ENCODE measurements at regions not wholly inside any gene's neighbourhood (a gene's known extent, or its start where the extent isn't known, plus 50 kb on each side); places are given as distances from the start of the nearest gene placed in this dataset.

DNA sequence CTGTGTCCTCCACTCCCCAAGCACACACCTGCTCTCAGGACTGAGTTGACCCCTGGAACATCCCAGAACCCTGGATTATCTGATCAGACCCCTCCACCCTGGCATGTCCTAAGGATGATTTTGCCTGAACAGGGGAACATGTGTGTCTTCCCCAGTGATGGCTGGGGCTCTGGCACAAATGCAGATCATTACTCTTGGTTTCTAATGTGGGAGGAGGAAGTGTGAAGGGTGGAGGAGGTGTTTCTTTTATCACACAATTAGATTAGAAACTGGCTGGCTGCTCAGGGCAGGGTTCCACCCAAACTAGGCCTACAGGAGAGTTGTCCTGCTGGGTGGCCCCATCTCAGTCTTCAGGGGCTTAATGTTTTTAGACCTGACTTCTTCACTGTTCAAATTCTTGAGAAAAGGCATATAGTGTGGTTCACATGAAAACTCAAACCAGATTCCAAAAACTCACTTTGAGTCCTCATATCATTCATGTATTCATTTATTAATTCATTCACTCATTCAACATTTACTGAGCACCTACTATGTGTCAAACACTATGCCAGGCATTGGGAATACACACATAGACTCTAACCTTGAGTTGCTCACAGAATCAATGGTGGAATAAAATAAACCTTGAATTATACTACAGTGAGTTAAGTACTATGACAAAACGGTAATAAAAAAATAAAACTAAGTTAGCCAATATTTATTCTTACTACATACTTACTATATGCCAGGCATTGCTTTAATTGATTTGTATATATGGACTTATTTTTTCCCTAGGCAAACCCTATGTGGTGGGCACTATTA lies 221.8 kb upstream of the JUN start:
- H3K4me3 Mint-ChIP-seq (ENCODE audit: unreplicated experiment), result no peak overlapping the region

DNA sequence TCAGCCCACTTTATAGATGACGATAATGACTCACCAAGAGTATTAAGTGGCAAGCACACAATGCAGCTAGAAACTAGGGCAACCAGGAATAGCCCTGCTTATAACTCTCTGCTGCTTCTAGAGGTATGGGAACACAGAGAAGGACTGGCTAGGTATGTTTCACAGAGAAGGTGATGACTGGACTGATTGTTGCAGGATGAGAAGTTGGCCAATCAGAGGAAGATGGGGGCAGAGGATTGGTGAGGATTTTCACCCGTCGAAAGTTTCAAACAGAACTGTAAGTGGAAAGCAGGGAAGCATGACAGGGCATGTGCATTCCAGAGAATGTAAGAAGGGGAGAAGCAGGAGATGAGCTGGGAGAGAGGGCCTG lies 222.4 kb upstream of the JUN start:
- Histone ChIP-seq H3K4me1 (ENCODE audit: insufficient read depth, low read length) (peaks cover 13% of the 10 kb centered on the region), H3K4me3 (ENCODE audit: insufficient read depth, low read depth, low read length) (no peak overlapping the region), H3K9ac (ENCODE audit: low read length) (no peak overlapping the region), H3K9me3 (ENCODE audit: insufficient read depth, low read depth, low read length) (no peaks in the 10 kb centered on the region), H3K27me3 (ENCODE audit: insufficient read depth, low read length) (no peaks in the 10 kb centered on the region), H3K4me2 (ENCODE audit: low read length) (no peak overlapping the region), H2AFZ (ENCODE audit: low read depth, low read length) (no peak overlapping the region), H3K36me3 (ENCODE audit: insufficient read depth, low read length) (no peaks in the 10 kb centered on the region), H3K27ac (ENCODE audit: low read depth, low read length) (no peak overlapping the region), H4K20me1 (ENCODE audit: insufficient read depth, low read length) (no peaks in the 10 kb centered on the region), H3K79me2 (ENCODE audit: insufficient read depth, low read length) (no peaks in the 10 kb centered on the region)
- Mint-ChIP-seq H3K4me1 (ENCODE audit: low read depth, unreplicated experiment) (peaks cover 16% of the 10 kb centered on the region), H3K9me3 (ENCODE audit: unreplicated experiment) (no peaks in the 10 kb centered on the region), H3K4me3 (ENCODE audit: unreplicated experiment) (no peak overlapping the region), H3K27ac (ENCODE audit: unreplicated experiment) (no peak overlapping the region), H3K36me3 (ENCODE audit: low read depth, unreplicated experiment) (no peaks in the 10 kb centered on the region), H3K27me3 (ENCODE audit: low read depth, unreplicated experiment) (no peaks in the 10 kb centered on the region)
- FAIRE-seq (no peak), DNase-seq (ENCODE audit: low read depth) (no peak)
- TF ChIP-seq, protein P1, sequence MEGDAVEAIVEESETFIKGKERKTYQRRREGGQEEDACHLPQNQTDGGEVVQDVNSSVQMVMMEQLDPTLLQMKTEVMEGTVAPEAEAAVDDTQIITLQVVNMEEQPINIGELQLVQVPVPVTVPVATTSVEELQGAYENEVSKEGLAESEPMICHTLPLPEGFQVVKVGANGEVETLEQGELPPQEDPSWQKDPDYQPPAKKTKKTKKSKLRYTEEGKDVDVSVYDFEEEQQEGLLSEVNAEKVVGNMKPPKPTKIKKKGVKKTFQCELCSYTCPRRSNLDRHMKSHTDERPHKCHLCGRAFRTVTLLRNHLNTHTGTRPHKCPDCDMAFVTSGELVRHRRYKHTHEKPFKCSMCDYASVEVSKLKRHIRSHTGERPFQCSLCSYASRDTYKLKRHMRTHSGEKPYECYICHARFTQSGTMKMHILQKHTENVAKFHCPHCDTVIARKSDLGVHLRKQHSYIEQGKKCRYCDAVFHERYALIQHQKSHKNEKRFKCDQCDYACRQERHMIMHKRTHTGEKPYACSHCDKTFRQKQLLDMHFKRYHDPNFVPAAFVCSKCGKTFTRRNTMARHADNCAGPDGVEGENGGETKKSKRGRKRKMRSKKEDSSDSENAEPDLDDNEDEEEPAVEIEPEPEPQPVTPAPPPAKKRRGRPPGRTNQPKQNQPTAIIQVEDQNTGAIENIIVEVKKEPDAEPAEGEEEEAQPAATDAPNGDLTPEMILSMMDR (IDR thresholded peaks at IDR 0.05; ENCODE audit: insufficient read depth, low read depth, low read length), result no peak
- no peak for TF ChIP-seq EZH2 (IDR thresholded peaks at IDR 0.05; ENCODE audit: insufficient read depth, low read length)

More for the DNA sequence above, 221.8 kb upstream of the JUN start:
- H3K36me3 Mint-ChIP-seq (ENCODE audit: low read depth, unreplicated experiment), result no peaks in the 10 kb centered on the region
- no peaks in the 10 kb centered on the region for H3K79me2 ChIP-seq (ENCODE audit: insufficient read depth, low read length)
- H2AFZ ChIP-seq (ENCODE audit: low read depth, low read length), result no peak overlapping the region
- H3K27me3 Mint-ChIP-seq (ENCODE audit: low read depth, unreplicated experiment), result no peaks in the 10 kb centered on the region
- H3K9ac ChIP-seq (ENCODE audit: low read length), result no peak overlapping the region
- TF ChIP-seq, protein P1 (IDR thresholded peaks at IDR 0.05; ENCODE audit: insufficient read depth, low read depth, low read length), result no peak
- TF ChIP-seq EZH2 (IDR thresholded peaks at IDR 0.05; ENCODE audit: insufficient read depth, low read length), result no peak
- H4K20me1 ChIP-seq (ENCODE audit: insufficient read depth, low read length), result no peaks in the 10 kb centered on the region
- no peak overlapping the region for H3K4me3 ChIP-seq (ENCODE audit: insufficient read depth, low read depth, low read length)
- H3K9me3 ChIP-seq (ENCODE audit: insufficient read depth, low read depth, low read length), result no peaks in the 10 kb centered on the region
- H3K27ac Mint-ChIP-seq (ENCODE audit: unreplicated experiment), result no peak overlapping the region
- H3K27ac ChIP-seq (ENCODE audit: low read depth, low read length), result no peak overlapping the region
- H3K36me3 ChIP-seq (ENCODE audit: insufficient read depth, low read length), result no peaks in the 10 kb centered on the region
- H3K9me3 Mint-ChIP-seq (ENCODE audit: unreplicated experiment), result no peaks in the 10 kb centered on the region
- no peak for DNase-seq (ENCODE audit: low read depth)
- H3K4me2 ChIP-seq (ENCODE audit: low read length), result no peak overlapping the region
- peaks cover 16% of the 10 kb centered on the region for H3K4me1 Mint-ChIP-seq (ENCODE audit: low read depth, unreplicated experiment)
- no peaks in the 10 kb centered on the region for H3K27me3 ChIP-seq (ENCODE audit: insufficient read depth, low read length)
- FAIRE-seq, result no peak
- H3K4me1 ChIP-seq (ENCODE audit: insufficient read depth, low read length), result peaks cover 13% of the 10 kb centered on the region

DNA sequence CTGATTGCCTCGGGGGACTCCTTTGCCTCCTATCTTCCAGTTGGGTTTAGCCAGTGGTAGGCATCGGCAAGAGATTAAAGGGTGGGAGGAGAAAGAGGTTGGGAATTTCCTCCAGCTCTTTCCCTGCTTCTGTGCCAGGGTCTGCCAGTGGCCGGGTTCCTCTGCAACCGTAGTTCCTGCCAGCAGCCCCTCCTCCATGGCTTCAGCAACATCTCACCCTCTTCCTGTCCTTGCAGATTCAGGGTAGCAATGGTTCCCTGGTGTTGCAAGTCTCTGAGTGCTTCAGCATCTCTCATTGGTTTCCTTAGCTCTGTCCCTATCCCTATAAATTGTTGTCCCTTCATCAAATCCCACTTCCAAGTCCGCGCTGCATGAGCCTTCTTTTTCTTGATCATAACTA lies 223.1 kb upstream of the JUN start:
- H3K27ac ChIP-seq (ENCODE audit: low read depth, low read length), result no peak overlapping the region
- no peaks in the 10 kb centered on the region for H3K79me2 ChIP-seq (ENCODE audit: insufficient read depth, low read length)
- H3K4me1 ChIP-seq (ENCODE audit: insufficient read depth, low read length), result peaks cover 13% of the 10 kb centered on the region
- no peak overlapping the region for H3K4me3 ChIP-seq (ENCODE audit: insufficient read depth, low read depth, low read length)
- Mint-ChIP-seq H3K4me1 (ENCODE audit: low read depth, unreplicated experiment) (peaks cover 16% of the 10 kb centered on the region), H3K4me3 (ENCODE audit: unreplicated experiment) (no peak overlapping the region), H3K36me3 (ENCODE audit: low read depth, unreplicated experiment) (no peaks in the 10 kb centered on the region), H3K27ac (ENCODE audit: unreplicated experiment) (no peak overlapping the region), H3K9me3 (ENCODE audit: unreplicated experiment) (no peaks in the 10 kb centered on the region), H3K27me3 (ENCODE audit: low read depth, unreplicated experiment) (no peaks in the 10 kb centered on the region)
- H3K9ac ChIP-seq (ENCODE audit: low read length), result no peak overlapping the region
- H3K4me2 ChIP-seq (ENCODE audit: low read length), result no peak overlapping the region
- no peaks in the 10 kb centered on the region for H3K27me3 ChIP-seq (ENCODE audit: insufficient read depth, low read length)
- no peak overlapping the region for H2AFZ ChIP-seq (ENCODE audit: low read depth, low read length)
- no peak for FAIRE-seq
- TF ChIP-seq EZH2 (IDR thresholded peaks at IDR 0.05; ENCODE audit: insufficient read depth, low read length), result no peak
- TF ChIP-seq, protein P1 (IDR thresholded peaks at IDR 0.05; ENCODE audit: insufficient read depth, low read depth, low read length), result no peak
- no peak for DNase-seq (ENCODE audit: low read depth)
- no peaks in the 10 kb centered on the region for H3K9me3 ChIP-seq (ENCODE audit: insufficient read depth, low read depth, low read length)
- no peaks in the 10 kb centered on the region for H3K36me3 ChIP-seq (ENCODE audit: insufficient read depth, low read length)
- no peaks in the 10 kb centered on the region for H4K20me1 ChIP-seq (ENCODE audit: insufficient read depth, low read length)

Data from astrocyte (in vitro differentiated cells and primary cell).